PC-9 (cell line): ENCODE measurements at regions not wholly inside any gene's neighbourhood (a gene's known extent, or its start where the extent isn't known, plus 50 kb on each side); places are given as distances from the start of the nearest gene placed in this dataset.

Source experiments
- EZH2 ChIP-seq: fragments of 200-600 bp; sonication (generic); IDR thresholded peaks from 2 replicates; pipeline ENCODE4 v1.8.0; 2017; ENCODE audit warnings: antibody characterized with exemption, low read depth
- TF ChIP-seq, protein P1 (sequence below): fragments of 200-600 bp; sonication (generic); conservative IDR thresholded peaks from 2 replicates; pipeline ENCODE4 v1.6.1; 2017; ENCODE audit warnings: mixed run types, antibody characterized with exemption, mild to moderate bottlenecking, moderate library complexity

- TF ChIP-seq, protein P1, sequence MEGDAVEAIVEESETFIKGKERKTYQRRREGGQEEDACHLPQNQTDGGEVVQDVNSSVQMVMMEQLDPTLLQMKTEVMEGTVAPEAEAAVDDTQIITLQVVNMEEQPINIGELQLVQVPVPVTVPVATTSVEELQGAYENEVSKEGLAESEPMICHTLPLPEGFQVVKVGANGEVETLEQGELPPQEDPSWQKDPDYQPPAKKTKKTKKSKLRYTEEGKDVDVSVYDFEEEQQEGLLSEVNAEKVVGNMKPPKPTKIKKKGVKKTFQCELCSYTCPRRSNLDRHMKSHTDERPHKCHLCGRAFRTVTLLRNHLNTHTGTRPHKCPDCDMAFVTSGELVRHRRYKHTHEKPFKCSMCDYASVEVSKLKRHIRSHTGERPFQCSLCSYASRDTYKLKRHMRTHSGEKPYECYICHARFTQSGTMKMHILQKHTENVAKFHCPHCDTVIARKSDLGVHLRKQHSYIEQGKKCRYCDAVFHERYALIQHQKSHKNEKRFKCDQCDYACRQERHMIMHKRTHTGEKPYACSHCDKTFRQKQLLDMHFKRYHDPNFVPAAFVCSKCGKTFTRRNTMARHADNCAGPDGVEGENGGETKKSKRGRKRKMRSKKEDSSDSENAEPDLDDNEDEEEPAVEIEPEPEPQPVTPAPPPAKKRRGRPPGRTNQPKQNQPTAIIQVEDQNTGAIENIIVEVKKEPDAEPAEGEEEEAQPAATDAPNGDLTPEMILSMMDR: no peak
- no peak for TF ChIP-seq EZH2
These were observed 310.1 kb downstream of the C16orf95 start for GRCh38 chr16:87006789-87007745.
